H9 (cell line): ENCODE measurements at regions not wholly inside any gene's neighbourhood (a gene's known extent, or its start where the extent isn't known, plus 50 kb on each side); places are given as distances from the start of the nearest gene placed in this dataset.

Experiments used
- DNase-seq: peaks from one replicate; pipeline ENCODE4 v3.0.0-alpha.2; 2017
- H2AFZ ChIP-seq: one replicate; pipeline ENCODE4 v1.6.1; 2013; ENCODE audit warnings: mild to moderate bottlenecking, low read length, control low read depth, moderate library complexity
- H2AK5ac ChIP-seq: 2 replicates; pipeline ENCODE4 v1.6.1; 2013; ENCODE audit warnings: low read length, control low read depth, mixed read lengths; ENCODE audit not compliant: insufficient read length
- H2BK120ac ChIP-seq: one replicate; pipeline ENCODE4 v1.6.1; 2013; ENCODE audit warnings: low read depth, mild to moderate bottlenecking, low read length, control low read depth, inconsistent platforms; ENCODE audit not compliant: poor library complexity, severe bottlenecking
- H2BK12ac ChIP-seq: 2 replicates; pipeline ENCODE4 v1.6.1; 2013; ENCODE audit warnings: low read length, control low read depth, mixed read lengths, low read depth; ENCODE audit not compliant: insufficient read length
- H2BK15ac ChIP-seq: 2 replicates; pipeline ENCODE4 v1.6.1; 2013; ENCODE audit warnings: low read depth, low read length, control low read depth
- H2BK20ac ChIP-seq: one replicate; pipeline ENCODE4 v1.6.1; 2013; ENCODE audit warnings: low read depth, mild to moderate bottlenecking, low read length, control low read depth, inconsistent platforms; ENCODE audit not compliant: poor library complexity, severe bottlenecking
- H2BK5ac ChIP-seq: 2 replicates; pipeline ENCODE4 v1.6.1; 2013; ENCODE audit warnings: low read length, control low read depth, mixed read lengths; ENCODE audit not compliant: insufficient read length
- H3K14ac ChIP-seq: 2 replicates; pipeline ENCODE4 v1.6.1; 2013; ENCODE audit warnings: low read length, control low read depth; ENCODE audit not compliant: insufficient read depth
- H3K18ac ChIP-seq: 2 replicates; pipeline ENCODE4 v1.6.1; 2013; ENCODE audit warnings: low read depth, mild to moderate bottlenecking, mixed read lengths, low read length, control low read depth; ENCODE audit not compliant: insufficient read length
- H3K23ac ChIP-seq: 2 replicates; pipeline ENCODE4 v1.6.1; 2013; ENCODE audit warnings: low read length, control low read depth, mixed read lengths, low read depth; ENCODE audit not compliant: insufficient read length
- H3K23me2 ChIP-seq: 2 replicates; pipeline ENCODE4 v1.6.1; 2013; ENCODE audit warnings: low read depth, mild to moderate bottlenecking, mixed read lengths, low read length, control low read depth; ENCODE audit not compliant: insufficient read length, poor library complexity, severe bottlenecking
- H3K27ac ChIP-seq: 2 replicates; pipeline ENCODE4 v1.5.1; 2013; ENCODE audit warnings: low read length, control low read depth, mixed read lengths, low read depth; ENCODE audit not compliant: insufficient read length
- H3K27me3 ChIP-seq: 2 replicates; pipeline ENCODE4 v1.6.1; 2013; ENCODE audit warnings: low read length, control low read depth, inconsistent platforms; ENCODE audit not compliant: insufficient read depth
- H3K4ac ChIP-seq: 2 replicates; pipeline ENCODE4 v1.6.1; 2013; ENCODE audit warnings: low read depth, mild to moderate bottlenecking, control low read depth, inconsistent platforms, low read length, moderate library complexity
- H3K4me1 ChIP-seq: 2 replicates; pipeline ENCODE4 v1.6.1; 2013; ENCODE audit warnings: low read length, control low read depth, inconsistent platforms; ENCODE audit not compliant: insufficient read depth
- H3K4me2 ChIP-seq: 2 replicates; pipeline ENCODE4 v1.6.1; 2013; ENCODE audit warnings: low read length, control low read depth, mixed read lengths; ENCODE audit not compliant: insufficient read length, insufficient read depth
- H3K56ac ChIP-seq: 2 replicates; pipeline ENCODE4 v1.6.1; 2013; ENCODE audit warnings: low read depth, mild to moderate bottlenecking, mixed read lengths, low read length, control low read depth; ENCODE audit not compliant: insufficient read length
- H3K79me1 ChIP-seq: 2 replicates; pipeline ENCODE4 v1.6.1; 2013; ENCODE audit warnings: low read depth, mild to moderate bottlenecking, moderate library complexity, low read length, control low read depth, inconsistent platforms; ENCODE audit not compliant: insufficient read depth, poor library complexity, severe bottlenecking
- H3K79me2 ChIP-seq: 2 replicates; pipeline ENCODE4 v1.6.1; 2013; ENCODE audit warnings: low read length, control low read depth, inconsistent platforms; ENCODE audit not compliant: insufficient read depth
- H3K9ac ChIP-seq: 2 replicates; pipeline ENCODE4 v1.6.1; 2013; ENCODE audit warnings: low read length, control low read depth, mixed read lengths; ENCODE audit not compliant: insufficient read length; ENCODE audit errors: extremely low read depth
- H3K9me3 ChIP-seq: one replicate; pipeline ENCODE4 v1.6.1; 2013; ENCODE audit warnings: low read depth, low read length, inconsistent platforms; ENCODE audit not compliant: control insufficient read depth
- H3T11ph ChIP-seq: one replicate; pipeline ENCODE4 v1.6.1; 2013; ENCODE audit warnings: mild to moderate bottlenecking, low read length, control low read depth, inconsistent platforms
- H4K20me1 ChIP-seq: one replicate; pipeline ENCODE4 v1.6.1; 2013; ENCODE audit not compliant: control insufficient read depth, insufficient read length, insufficient read depth
- H4K5ac ChIP-seq: 2 replicates; pipeline ENCODE4 v1.6.1; 2013; ENCODE audit warnings: low read depth, mild to moderate bottlenecking, mixed read lengths, low read length, control low read depth; ENCODE audit not compliant: insufficient read length
- H4K8ac ChIP-seq: replicated peaks from 2 replicates; pipeline ENCODE4 v1.6.1; 2013; ENCODE audit warnings: low read length, control low read depth, mixed read lengths, low read depth; ENCODE audit not compliant: insufficient read length
- H4K91ac ChIP-seq: 2 replicates; pipeline ENCODE4 v1.6.1; 2013; ENCODE audit warnings: low read depth, mild to moderate bottlenecking, moderate library complexity, mixed read lengths, low read length, control low read depth; ENCODE audit not compliant: insufficient read length
- H3K27ac Mint-ChIP-seq, 3 experiments: 2 replicates in 2 of 3; 3 replicates in 1 of 3; pipeline ENCODE4 v1.8.0; 2020 to 2021; ENCODE audit warnings: mixed read lengths in 3 of 3, mild to moderate bottlenecking in 1 of 3, moderate library complexity in 1 of 3
- H3K27me3 Mint-ChIP-seq: 2 replicates; pipeline ENCODE4 v1.8.0; 2021; ENCODE audit warnings: low read depth, mild to moderate bottlenecking, moderate library complexity, mixed read lengths
- H3K36me3 Mint-ChIP-seq, 3 experiments: 2 replicates in 2 of 3; 3 replicates in 1 of 3; pipeline ENCODE4 v1.8.0; 2020 to 2021; ENCODE audit warnings: low read depth in 3 of 3, mixed read lengths in 3 of 3; ENCODE audit not compliant: insufficient read depth in 1 of 3
- H3K4me1 Mint-ChIP-seq, 2 experiments: 2 replicates each; pipeline ENCODE4 v1.8.0; 2020; ENCODE audit warnings: mixed read lengths in 2 of 2
- H3K4me3 Mint-ChIP-seq, 2 experiments: 2 replicates in 1 of 2; 3 replicates in 1 of 2; pipeline ENCODE4 v1.8.0; 2020 to 2021; ENCODE audit warnings: mild to moderate bottlenecking in 2 of 2, mixed read lengths in 2 of 2, moderate library complexity in 1 of 2
- H3K9me3 Mint-ChIP-seq, 2 experiments: 2 replicates in 1 of 2; 3 replicates in 1 of 2; pipeline ENCODE4 v1.8.0; 2020; ENCODE audit warnings: mild to moderate bottlenecking in 2 of 2, mixed read lengths in 2 of 2, moderate library complexity in 1 of 2
- WGBS: extraction: QIAGEN DNeasy Blood & Tissue Kit; methylation state at CpG from one replicate; pipeline ENCODE4 v1.1.7; 2013; ENCODE audit warnings: missing lambda C conversion rate, low lambda C conversion rate, mixed read lengths; ENCODE audit not compliant: insufficient read length; ENCODE audit errors: extremely low coverage; 5-methylcytosine and 5-hydroxymethylcytosine counted together
- TF ChIP-seq, protein P1 (sequence below): fragments of 200-600 bp; sonication (generic); conservative IDR thresholded peaks from 3 replicates; pipeline ENCODE4 v1.8.0; 2021; ENCODE audit warnings: antibody characterized with exemption, mild to moderate bottlenecking

DNA sequence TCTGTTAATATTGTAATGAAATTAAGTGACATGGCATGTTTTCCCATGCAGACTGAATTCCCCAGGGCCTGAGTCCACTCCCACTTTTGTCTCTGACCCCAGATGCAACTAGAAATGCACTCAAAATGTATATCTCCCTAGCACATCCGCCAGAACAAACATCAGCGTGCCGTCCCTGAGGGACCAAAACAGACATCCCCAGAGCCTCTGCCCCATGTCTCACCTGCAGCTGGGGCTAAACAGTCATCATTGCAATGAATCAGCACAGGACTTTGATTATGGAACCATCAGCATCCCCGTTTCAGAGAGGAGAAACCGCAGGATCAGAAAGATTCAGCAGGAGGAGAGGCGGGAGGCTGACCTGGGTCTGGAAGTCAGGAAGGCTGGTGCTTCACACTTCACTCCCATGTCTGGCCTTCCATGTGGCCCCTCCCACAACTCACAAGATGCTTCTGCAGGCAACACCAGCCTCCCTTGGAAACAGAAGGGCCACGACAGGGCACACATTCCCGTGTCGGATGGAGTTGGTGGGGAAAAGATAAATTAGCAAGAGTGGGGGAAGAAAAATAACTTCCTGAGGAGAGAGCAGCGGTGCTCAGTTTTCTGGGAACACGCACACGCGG is 130.6 kb upstream of the VSTM2B start:
- H2BK5ac ChIP-seq, result no peak overlapping the region
- H2BK120ac ChIP-seq, result no peak overlapping the region
- peaks cover 4 to 15% (median 7%) of the 10 kb centered on the region in 3 experiments; a peak in 5 of 7 replicates for H3K36me3 Mint-ChIP-seq
- H3K4me3 Mint-ChIP-seq, result no peak overlapping the region
- TF ChIP-seq, protein P1, sequence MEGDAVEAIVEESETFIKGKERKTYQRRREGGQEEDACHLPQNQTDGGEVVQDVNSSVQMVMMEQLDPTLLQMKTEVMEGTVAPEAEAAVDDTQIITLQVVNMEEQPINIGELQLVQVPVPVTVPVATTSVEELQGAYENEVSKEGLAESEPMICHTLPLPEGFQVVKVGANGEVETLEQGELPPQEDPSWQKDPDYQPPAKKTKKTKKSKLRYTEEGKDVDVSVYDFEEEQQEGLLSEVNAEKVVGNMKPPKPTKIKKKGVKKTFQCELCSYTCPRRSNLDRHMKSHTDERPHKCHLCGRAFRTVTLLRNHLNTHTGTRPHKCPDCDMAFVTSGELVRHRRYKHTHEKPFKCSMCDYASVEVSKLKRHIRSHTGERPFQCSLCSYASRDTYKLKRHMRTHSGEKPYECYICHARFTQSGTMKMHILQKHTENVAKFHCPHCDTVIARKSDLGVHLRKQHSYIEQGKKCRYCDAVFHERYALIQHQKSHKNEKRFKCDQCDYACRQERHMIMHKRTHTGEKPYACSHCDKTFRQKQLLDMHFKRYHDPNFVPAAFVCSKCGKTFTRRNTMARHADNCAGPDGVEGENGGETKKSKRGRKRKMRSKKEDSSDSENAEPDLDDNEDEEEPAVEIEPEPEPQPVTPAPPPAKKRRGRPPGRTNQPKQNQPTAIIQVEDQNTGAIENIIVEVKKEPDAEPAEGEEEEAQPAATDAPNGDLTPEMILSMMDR, result no peak
- no peak overlapping the region for H3K9ac ChIP-seq
- H3K27me3 ChIP-seq, result no peaks in the 10 kb centered on the region
- H3K4ac ChIP-seq, result no peak overlapping the region
- no peak overlapping the region for H3K18ac ChIP-seq
- H3K4me2 ChIP-seq, result no peak overlapping the region
- H4K91ac ChIP-seq, result no peak overlapping the region
- H2BK15ac ChIP-seq, result no peak overlapping the region
- no peak overlapping the region for H4K8ac ChIP-seq
- H3K9me3 ChIP-seq, result no peaks in the 10 kb centered on the region
- H3K27ac ChIP-seq, result no peak overlapping the region
- no peak overlapping the region for H4K5ac ChIP-seq
- peaks cover 18% of the 10 kb centered on the region for H3K27me3 Mint-ChIP-seq
- H2AK5ac ChIP-seq, result no peak overlapping the region
- H4K20me1 ChIP-seq, result no peaks in the 10 kb centered on the region
- no peak overlapping the region for H2AFZ ChIP-seq
- H3K56ac ChIP-seq, result no peak overlapping the region
- H2BK20ac ChIP-seq, result no peak overlapping the region
- H3K23ac ChIP-seq, result no peak overlapping the region
- H2BK12ac ChIP-seq, result no peak overlapping the region
- H3K14ac ChIP-seq, result no peak overlapping the region
- H3T11ph ChIP-seq, result no peak overlapping the region
- H3K79me2 ChIP-seq, result no peaks in the 10 kb centered on the region
- no peak overlapping the region; a peak in 2 of 7 replicates for H3K27ac Mint-ChIP-seq
- no CpG with 5 or more reads among the region's 13 CpGs for WGBS
- H3K4me1 Mint-ChIP-seq, result peaks cover 29 to 37% of the 10 kb centered on the region in 2 experiments
- no peaks in the 10 kb centered on the region for H3K4me1 ChIP-seq
- H3K79me1 ChIP-seq, result no peaks in the 10 kb centered on the region
- H3K23me2 ChIP-seq, result no peaks in the 10 kb centered on the region
- H3K9me3 Mint-ChIP-seq, result peaks cover 15 to 16% of the 10 kb centered on the region in 2 experiments
- DNase-seq, result no peak
